Vagina (tissue), 2 donors: ENCODE measurements at regions not wholly inside any gene's neighbourhood (a gene's known extent, or its start where the extent isn't known, plus 50 kb on each side); places are given as distances from the start of the nearest gene placed in this dataset.

Experiments used
- DNase-seq, 2 donors: peaks; one replicate each; pipeline ENCODE4 v3.0.0-alpha.2; 2017; ENCODE audit errors: extremely low spot score in 2 of 2
- H3K27ac ChIP-seq: fragments of 200-600 bp; sonication (generic); one replicate; pipeline ENCODE4 v1.5.1; 2019
- H3K27me3 ChIP-seq: fragments of 200-600 bp; sonication (generic); one replicate; pipeline ENCODE4 v1.5.1; 2019
- H3K36me3 ChIP-seq, 2 donors: fragments of 200-600 bp; sonication (generic); one replicate each; pipeline ENCODE4 v1.5.1; 2017 to 2019
- H3K4me1 ChIP-seq: fragments of 200-600 bp; sonication (generic); one replicate; pipeline ENCODE4 v1.5.1; 2019
- H3K4me3 ChIP-seq, 2 donors: fragments of 200-600 bp; sonication (generic); 1 replicate in 1 of 2; 2 replicates in 1 of 2; pipeline ENCODE4 v1.5.1; 2016 to 2019
- H3K9me3 ChIP-seq: fragments of 200-600 bp; sonication (generic); one replicate; pipeline ENCODE4 v1.5.1; 2019
- POLR2A ChIP-seq, 2 donors: fragments of 450-650 bp; IDR thresholded peaks; one replicate each; pipeline ENCODE4 v1.6.1; 2017; ENCODE audit warnings: antibody characterized with exemption in 2 of 2, mild to moderate bottlenecking in 2 of 2, moderate library complexity in 2 of 2
- POLR2AphosphoS5 ChIP-seq, 2 donors: sonication (generic); formaldehyde crosslinking; IDR thresholded peaks; one replicate each; pipeline ENCODE4 v1.9.0; 2017; ENCODE audit warnings: antibody characterized with exemption in 2 of 2, mild to moderate bottlenecking in 2 of 2, low read depth in 1 of 2; ENCODE audit not compliant: insufficient read depth in 1 of 2
- intact Hi-C: fragments of 100-400 bp; cut with DNase I; formaldehyde crosslinking; loops from one replicate; pipeline ENCODE4 v1.15.1; 2023
- TF ChIP-seq, protein P1 (sequence below), 3 experiments: fragments of 450-650 bp in 2 of 3; fragments of 200-600 bp in 1 of 3; sonication (generic) in 1 of 3; IDR thresholded peaks; one replicate each; pipeline ENCODE4 v1.5.1; 2017 to 2019; ENCODE audit warnings: antibody characterized with exemption in 3 of 3, mild to moderate bottlenecking in 2 of 3, moderate library complexity in 2 of 3

GRCh38 chr11:41971592-41971991 is 512.1 kb upstream of the LRRC4C start:
- Histone ChIP-seq H3K27me3 (no peaks in the 10 kb centered on the region), H3K9me3 (no peaks in the 10 kb centered on the region), H3K4me3 (no peak overlapping the region), H3K36me3 (no peaks in the 10 kb centered on the region), H3K4me1 (no peaks in the 10 kb centered on the region), H3K27ac (no peak overlapping the region)
- no peak for TF ChIP-seq POLR2AphosphoS5 (IDR thresholded peaks at IDR 0.05; ENCODE audit: insufficient read depth in 1 of 2, low read depth in 1 of 2)
- TF ChIP-seq, protein P1, sequence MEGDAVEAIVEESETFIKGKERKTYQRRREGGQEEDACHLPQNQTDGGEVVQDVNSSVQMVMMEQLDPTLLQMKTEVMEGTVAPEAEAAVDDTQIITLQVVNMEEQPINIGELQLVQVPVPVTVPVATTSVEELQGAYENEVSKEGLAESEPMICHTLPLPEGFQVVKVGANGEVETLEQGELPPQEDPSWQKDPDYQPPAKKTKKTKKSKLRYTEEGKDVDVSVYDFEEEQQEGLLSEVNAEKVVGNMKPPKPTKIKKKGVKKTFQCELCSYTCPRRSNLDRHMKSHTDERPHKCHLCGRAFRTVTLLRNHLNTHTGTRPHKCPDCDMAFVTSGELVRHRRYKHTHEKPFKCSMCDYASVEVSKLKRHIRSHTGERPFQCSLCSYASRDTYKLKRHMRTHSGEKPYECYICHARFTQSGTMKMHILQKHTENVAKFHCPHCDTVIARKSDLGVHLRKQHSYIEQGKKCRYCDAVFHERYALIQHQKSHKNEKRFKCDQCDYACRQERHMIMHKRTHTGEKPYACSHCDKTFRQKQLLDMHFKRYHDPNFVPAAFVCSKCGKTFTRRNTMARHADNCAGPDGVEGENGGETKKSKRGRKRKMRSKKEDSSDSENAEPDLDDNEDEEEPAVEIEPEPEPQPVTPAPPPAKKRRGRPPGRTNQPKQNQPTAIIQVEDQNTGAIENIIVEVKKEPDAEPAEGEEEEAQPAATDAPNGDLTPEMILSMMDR (IDR thresholded peaks at IDR 0.05): no peak
- TF ChIP-seq POLR2A (IDR thresholded peaks at IDR 0.05): no peak
- intact Hi-C loops: no loop called here
- DNase-seq: no peak

- intact Hi-C loops: no loop called here
- DNase-seq: no peak
- no peaks in the 10 kb centered on the region for H3K27me3 ChIP-seq
- no peak overlapping the region for H3K27ac ChIP-seq
- TF ChIP-seq, protein P1 (IDR thresholded peaks at IDR 0.05): no peak
- TF ChIP-seq POLR2A (IDR thresholded peaks at IDR 0.05): no peak
- no peak for TF ChIP-seq POLR2AphosphoS5 (IDR thresholded peaks at IDR 0.05; ENCODE audit: insufficient read depth in 1 of 2, low read depth in 1 of 2)
- no peaks in the 10 kb centered on the region for H3K4me1 ChIP-seq
- H3K36me3 ChIP-seq: no peaks in the 10 kb centered on the region
- no peaks in the 10 kb centered on the region for H3K9me3 ChIP-seq
- no peak overlapping the region for H3K4me3 ChIP-seq
Measured at GRCh38 chr11:41978945-41979344, 519.5 kb upstream of the LRRC4C start.

- Histone ChIP-seq H3K27ac (no peak overlapping the region), H3K36me3 (no peaks in the 10 kb centered on the region), H3K4me3 (no peak overlapping the region), H3K4me1 (no peaks in the 10 kb centered on the region), H3K9me3 (no peaks in the 10 kb centered on the region), H3K27me3 (no peaks in the 10 kb centered on the region)
- intact Hi-C loops: no loop called here
- no peak for DNase-seq
- TF ChIP-seq POLR2AphosphoS5 (IDR thresholded peaks at IDR 0.05; ENCODE audit: insufficient read depth in 1 of 2, low read depth in 1 of 2) (no peak), POLR2A (IDR thresholded peaks at IDR 0.05) (no peak)
- TF ChIP-seq, protein P1 (IDR thresholded peaks at IDR 0.05): no peak
Measured at GRCh38 chr11:41980741-41981140, 521.3 kb upstream of the LRRC4C start.

DNA sequence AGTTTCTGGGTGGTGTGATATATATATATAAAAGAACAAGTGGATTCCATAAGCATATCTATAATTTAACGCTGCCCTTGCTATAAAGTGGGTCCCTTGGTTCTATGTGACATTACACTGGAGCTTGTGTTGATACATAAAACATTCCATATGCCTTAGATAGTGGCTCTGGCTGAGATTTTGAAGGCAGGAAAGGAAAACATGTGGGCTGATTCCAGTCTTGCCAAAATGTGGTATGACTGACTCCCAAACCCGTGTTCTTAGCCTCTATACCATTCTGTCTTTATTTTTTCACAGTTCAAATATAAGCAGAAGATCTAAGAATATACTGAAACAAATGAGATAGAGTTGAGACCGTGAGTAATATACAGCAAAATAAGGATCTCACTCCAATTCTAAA is 522.8 kb upstream of the LRRC4C start:
- DNase-seq: no peak
- Histone ChIP-seq H3K9me3 (no peaks in the 10 kb centered on the region), H3K36me3 (no peaks in the 10 kb centered on the region), H3K4me1 (no peaks in the 10 kb centered on the region), H3K27ac (no peak overlapping the region), H3K27me3 (no peaks in the 10 kb centered on the region), H3K4me3 (no peak overlapping the region)
- TF ChIP-seq POLR2AphosphoS5 (IDR thresholded peaks at IDR 0.05; ENCODE audit: insufficient read depth in 1 of 2, low read depth in 1 of 2): no peak
- TF ChIP-seq, protein P1 (IDR thresholded peaks at IDR 0.05): no peak
- no peak for TF ChIP-seq POLR2A (IDR thresholded peaks at IDR 0.05)
- intact Hi-C loops: no loop called here

DNA sequence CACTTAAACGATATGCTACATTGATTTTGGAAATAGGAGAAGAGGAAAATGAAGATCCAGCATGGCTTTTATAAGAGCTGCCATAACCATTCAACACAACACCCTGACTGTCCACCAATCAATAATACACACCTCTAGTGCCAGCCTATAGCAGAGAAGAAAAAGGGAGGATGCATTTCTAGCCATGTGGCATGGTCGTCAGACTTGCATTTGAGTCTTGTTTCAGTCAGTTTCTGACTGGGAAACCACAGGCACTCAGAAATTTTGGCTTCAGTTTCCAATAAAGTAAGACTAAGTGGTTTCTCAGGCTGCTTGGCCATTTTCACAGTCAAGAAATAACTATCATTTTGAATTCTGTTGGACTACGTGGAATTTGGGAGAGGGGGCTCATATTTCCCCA is 523.5 kb upstream of the LRRC4C start:
- TF ChIP-seq, protein P1 (IDR thresholded peaks at IDR 0.05): no peak
- TF ChIP-seq POLR2A (IDR thresholded peaks at IDR 0.05) (no peak), POLR2AphosphoS5 (IDR thresholded peaks at IDR 0.05; ENCODE audit: insufficient read depth in 1 of 2, low read depth in 1 of 2) (no peak)
- H3K9me3 ChIP-seq: no peaks in the 10 kb centered on the region
- H3K27me3 ChIP-seq: no peaks in the 10 kb centered on the region
- H3K4me3 ChIP-seq: no peak overlapping the region
- no peak overlapping the region for H3K27ac ChIP-seq
- no peak for DNase-seq
- intact Hi-C loops: no loop called here
- H3K4me1 ChIP-seq: no peaks in the 10 kb centered on the region
- H3K36me3 ChIP-seq: no peaks in the 10 kb centered on the region
